K562 (cell line): ENCODE measurements at regions not wholly inside any gene's neighbourhood (a gene's known extent, or its start where the extent isn't known, plus 50 kb on each side); places are given as distances from the start of the nearest gene placed in this dataset.

ENCODE experiments used
- ATAC-seq: fragments of 200-7000 bp; cut with Tn5 transposase; 3 replicates; pipeline ENCODE4 v1.9.1; 2020; ENCODE audit warnings: moderate library complexity
- BruUV-seq: library from RNA; stranded (reverse); fragments of 400-500 nt; replicated peaks from 2 replicates; lab custom pipeline; 2021; lab: Mats Ljungman, UMichigan
- CTCF ChIA-PET: fragments of 300-600 bp; formaldehyde crosslinking; extraction: SDS; loops from one replicate; lab custom pipeline; 2021; ENCODE audit warnings: low intra/inter-chr PET ratio; lab: Yijun Ruan, JAX
- POLR2A ChIA-PET: fragments of 300-600, 350-650 bp; sonication (Branson Sonifier 250); formaldehyde crosslinking; extraction: SDS; loops from one replicate; lab custom pipeline; 2021; ENCODE audit warnings: antibody characterized with exemption, inconsistent platforms; lab: Yijun Ruan, JAX
- DNase-seq, 4 experiments: peaks; one replicate each; pipeline versions ENCODE4 v3.0.0 to v3.0.0-alpha.2; 2011 to 2018; ENCODE audit warnings: low spot score in 3 of 4, mixed read lengths in 3 of 4; ENCODE audit errors: extremely low read depth in 1 of 4
- FAIRE-seq: peaks from 2 replicates; lab custom pipeline; 2011; peaks lifted over from hg19 to GRCh38; lab: Jason Lieb, UNC
- H2AFZ ChIP-seq: 2 replicates; pipeline ENCODE4 v1.6.0; 2011; ENCODE audit warnings: low read depth, low read length, control low read depth, inconsistent platforms
- H3K27ac ChIP-seq: fragments of 200-600 bp; 3 replicates; pipeline ENCODE4 v1.8.0; 2011; ENCODE audit warnings: low read depth, mild to moderate bottlenecking, control low read depth, inconsistent platforms, low read length, moderate library complexity, mixed read lengths; ENCODE audit errors: extremely low read depth
- H3K27me3 ChIP-seq, 2 experiments: fragments of 300-600 bp in 1 of 2; 2 replicates in 1 of 2; 3 replicates in 1 of 2; pipeline versions ENCODE4 v1.6.0 to v1.8.0; 2011; ENCODE audit warnings: inconsistent platforms in 2 of 2, low read length in 2 of 2, mild to moderate bottlenecking in 1 of 2, mixed read lengths in 1 of 2, moderate library complexity in 1 of 2; ENCODE audit not compliant: control insufficient read depth in 2 of 2, insufficient read depth in 2 of 2
- H3K36me3 ChIP-seq: fragments of 300-600 bp; 3 replicates; pipeline ENCODE4 v1.8.0; 2011; ENCODE audit warnings: mild to moderate bottlenecking, low read length, inconsistent platforms; ENCODE audit not compliant: control insufficient read depth, insufficient read depth
- H3K4me1 ChIP-seq, 2 experiments: fragments of 200-600 bp in 1 of 2; replicated peaks in 1 of 2; 2 replicates in 1 of 2; 3 replicates in 1 of 2; pipeline versions ENCODE4 v1.5.1 to v1.8.0; 2011; ENCODE audit warnings: inconsistent platforms in 2 of 2, low read length in 2 of 2, mild to moderate bottlenecking in 1 of 2, mixed read lengths in 1 of 2, moderate library complexity in 1 of 2; ENCODE audit not compliant: control insufficient read depth in 2 of 2, insufficient read depth in 2 of 2
- H3K4me2 ChIP-seq: 2 replicates; pipeline ENCODE4 v1.6.1; 2011; ENCODE audit warnings: low read length, control low read depth, inconsistent platforms, mixed read lengths; ENCODE audit not compliant: insufficient read depth
- H3K4me3 ChIP-seq: fragments of 200-600 bp; sonication (generic), shearing (Covaris generic); 2 replicates; pipeline ENCODE4 v1.5.1; 2016; ENCODE audit warnings: control low read depth, inconsistent platforms
- H3K79me2 ChIP-seq: fragments of 200-600 bp; 3 replicates; pipeline ENCODE4 v1.8.0; 2011; ENCODE audit warnings: low read length, inconsistent platforms; ENCODE audit not compliant: control insufficient read depth, insufficient read depth
- H3K9ac ChIP-seq, 2 experiments: 2 replicates each; pipeline versions ENCODE4 v1.6.0 to v1.6.1; 2011; ENCODE audit warnings: low read depth in 2 of 2, low read length in 2 of 2, control low read depth in 1 of 2, inconsistent platforms in 1 of 2, mild to moderate bottlenecking in 1 of 2, mixed read lengths in 1 of 2; ENCODE audit not compliant: insufficient read depth in 1 of 2
- H3K9me1 ChIP-seq: one replicate; pipeline ENCODE4 v1.6.0; 2011; ENCODE audit warnings: inconsistent platforms, mild to moderate bottlenecking, low read length, moderate library complexity; ENCODE audit not compliant: control insufficient read depth, insufficient read depth
- H3K9me3 ChIP-seq: replicated peaks from 2 replicates; pipeline ENCODE4 v1.5.1; 2011; ENCODE audit warnings: low read depth, low read length, inconsistent platforms; ENCODE audit not compliant: control insufficient read depth, insufficient read depth
- H4K20me1 ChIP-seq: replicated peaks from 2 replicates; pipeline ENCODE4 v1.6.1; 2011; ENCODE audit warnings: low read length, inconsistent platforms, mixed read lengths; ENCODE audit not compliant: control insufficient read depth, insufficient read depth
- E2F8 ChIP-seq: fragments of 450-650 bp; IDR thresholded peaks from 2 replicates; pipeline ENCODE4 v1.7.1; 2018; ENCODE audit warnings: mild to moderate bottlenecking, low read depth; ENCODE audit not compliant: partially characterized antibody
- FOXK2 ChIP-seq, 2 experiments: fragments of 450-650 bp; IDR thresholded peaks in 1 of 2; conservative IDR thresholded peaks in 1 of 2; 2 replicates each; pipeline ENCODE4 v1.6.1; 2016; ENCODE audit warnings: low read depth in 2 of 2, mild to moderate bottlenecking in 1 of 2
- FOXP4 ChIP-seq: sonication (generic); formaldehyde crosslinking; IDR thresholded peaks from 2 replicates; pipeline ENCODE4 v1.8.0; 2022; ENCODE audit warnings: mild to moderate bottlenecking, missing genetic modification reagents, borderline replicate concordance
- LCOR ChIP-seq: sonication (generic); formaldehyde crosslinking; IDR thresholded peaks from 2 replicates; pipeline ENCODE4 v1.8.0; 2022; ENCODE audit warnings: mild to moderate bottlenecking, missing genetic modification reagents
- POLR3G ChIP-seq: IDR thresholded peaks from 2 replicates; pipeline ENCODE4 v1.6.1; 2011; ENCODE audit not compliant: insufficient read length, insufficient replicate concordance; ENCODE audit errors: extremely low read depth
- PURB ChIP-seq: sonication (generic); formaldehyde crosslinking; IDR thresholded peaks from 2 replicates; pipeline ENCODE4 v1.9.0; 2021; ENCODE audit warnings: low read depth, mild to moderate bottlenecking, missing genetic modification reagents
- SMARCA5 ChIP-seq: fragments of 450-650 bp; IDR thresholded peaks from 2 replicates; pipeline ENCODE4 v1.6.1; 2016
- SNIP1 ChIP-seq: fragments of 450-650 bp; IDR thresholded peaks from 2 replicates; pipeline ENCODE4 v1.7.1; 2017; ENCODE audit warnings: low read depth, mild to moderate bottlenecking
- SREBF1 ChIP-seq: fragments of 150-350 bp; IDR thresholded peaks from 2 replicates; pipeline ENCODE4 v1.6.1; 2014; ENCODE audit warnings: antibody characterized with exemption, low read depth, low read length, borderline replicate concordance
- ZNF184 ChIP-seq: sonication (generic); formaldehyde crosslinking; IDR thresholded peaks from 2 replicates; pipeline ENCODE4 v1.5.0; 2020; ENCODE audit warnings: missing genetic modification reagents
- ZSCAN29 ChIP-seq: fragments of 450-650 bp; IDR thresholded peaks from 2 replicates; pipeline ENCODE4 v1.6.1; 2017
- WGBS: fragments of 100-300 bp; shearing (Covaris generic); methylation state at CpG from one replicate; pipeline ENCODE4 v1.1.6; 2016; ENCODE audit warnings: low coverage, mixed read lengths; ENCODE audit not compliant: insufficient coverage; ENCODE audit errors: missing lambda C conversion rate; 5-methylcytosine and 5-hydroxymethylcytosine counted together
- in situ Hi-C: fragments of 300-500 bp; cut with MboI; formaldehyde crosslinking; loops from 4 replicates; pipeline ENCODE4 v1.15.0; 2018; ENCODE audit warnings: inconsistent platforms, mixed read lengths
- intact Hi-C: fragments of 100-400 bp; cut with micrococcal nuclease; formaldehyde crosslinking; loops from 2 replicates; pipeline ENCODE4 v1.14.2; 2022
- TF ChIP-seq, protein P1 (sequence below), 2 experiments: fragments of 450-650 bp in 1 of 2; sonication (generic) in 1 of 2; formaldehyde crosslinking in 1 of 2; IDR thresholded peaks in 1 of 2; conservative IDR thresholded peaks in 1 of 2; 2 replicates each; pipeline versions ENCODE4 v1.6.1 to v1.8.1; 2016 to 2023; ENCODE audit warnings: mild to moderate bottlenecking in 2 of 2, moderate library complexity in 2 of 2, inconsistent platforms in 1 of 2, missing genetic modification reagents in 1 of 2
- TF ChIP-seq, protein P2 (sequence below): fragments of 250-450 bp; sonication (Bioruptor Pico); IDR thresholded peaks from 2 replicates; pipeline ENCODE4 v1.8.0; 2022; ENCODE audit warnings: inconsistent platforms
- TF ChIP-seq, protein P3 (sequence below), 2 experiments: fragments of 450-650 bp; conservative IDR thresholded peaks; 2 replicates each; pipeline ENCODE4 v1.6.1; 2017; ENCODE audit warnings: mild to moderate bottlenecking in 2 of 2, moderate library complexity in 2 of 2

DNA sequence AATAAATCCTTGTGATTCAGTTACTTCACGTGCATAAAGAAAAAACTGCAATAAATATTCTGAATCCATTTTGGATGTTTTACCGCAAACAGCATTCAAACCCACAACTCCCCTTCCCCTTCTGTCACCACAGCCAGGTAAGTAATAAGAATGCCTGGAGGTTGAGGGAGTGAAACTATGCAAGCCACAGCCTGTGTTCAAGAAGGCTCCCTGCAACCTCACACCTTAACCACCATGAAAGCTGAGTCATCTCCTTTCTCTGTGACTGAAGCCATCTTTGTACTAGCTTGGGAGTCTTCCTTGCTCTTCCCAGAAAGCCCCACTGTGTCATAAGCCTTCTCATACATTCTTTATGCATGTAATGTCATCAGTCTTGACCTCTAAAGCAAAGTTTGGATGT, 297.0 kb upstream of the PUDP start:
- H3K9me1 ChIP-seq: no peaks in the 10 kb centered on the region
- ATAC-seq (no peak), DNase-seq (no peak), FAIRE-seq (no peak)
- BruUV-seq: no TSS peak
- no peaks in the 10 kb centered on the region for H3K4me1 ChIP-seq
- no peak overlapping the region for H3K9ac ChIP-seq
- no peaks in the 10 kb centered on the region for H3K36me3 ChIP-seq
- H3K4me3 ChIP-seq: no peak overlapping the region
- in situ Hi-C loops (no loop called here), intact Hi-C loops (no loop called here)
- no peak overlapping the region for H2AFZ ChIP-seq
- H3K4me2 ChIP-seq: no peak overlapping the region
- no peaks in the 10 kb centered on the region; the same call in 1 of the 2 replicates for H3K9me3 ChIP-seq
- H3K27ac ChIP-seq: no peak overlapping the region
- no peaks in the 10 kb centered on the region for H4K20me1 ChIP-seq
- ChIA-PET CTCF (no interaction called here), POLR2A (no interaction called here)
- H3K27me3 ChIP-seq: no peaks in the 10 kb centered on the region
- no peaks in the 10 kb centered on the region for H3K79me2 ChIP-seq
- 0% methylated on average over 2 of the region's 2 CpGs for WGBS
- TF ChIP-seq SMARCA5 (no peak), FOXK2 (conservative IDR thresholded peaks at IDR 0.05 in 1 of 2, IDR thresholded peaks at IDR 0.05 in 1 of 2; ENCODE audit: low read depth in 2 of 2) (no peak), LCOR (CRISPR knock-in tag) (no peak), POLR3G (no peak), ZSCAN29 (no peak), FOXP4 (CRISPR knock-in tag) (no peak), E2F8 (no peak), PURB (CRISPR knock-in tag) (no peak), SREBF1 (no peak), ZNF184 (CRISPR knock-in tag) (no peak), SNIP1 (no peak)
- TF ChIP-seq, protein P1, sequence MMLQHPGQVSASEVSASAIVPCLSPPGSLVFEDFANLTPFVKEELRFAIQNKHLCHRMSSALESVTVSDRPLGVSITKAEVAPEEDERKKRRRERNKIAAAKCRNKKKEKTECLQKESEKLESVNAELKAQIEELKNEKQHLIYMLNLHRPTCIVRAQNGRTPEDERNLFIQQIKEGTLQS (IDR thresholded peaks at IDR 0.05): no peak
- TF ChIP-seq, protein P1 (CRISPR knock-in tag; conservative IDR thresholded peaks at IDR 0.05): no peak
- TF ChIP-seq, protein P2, sequence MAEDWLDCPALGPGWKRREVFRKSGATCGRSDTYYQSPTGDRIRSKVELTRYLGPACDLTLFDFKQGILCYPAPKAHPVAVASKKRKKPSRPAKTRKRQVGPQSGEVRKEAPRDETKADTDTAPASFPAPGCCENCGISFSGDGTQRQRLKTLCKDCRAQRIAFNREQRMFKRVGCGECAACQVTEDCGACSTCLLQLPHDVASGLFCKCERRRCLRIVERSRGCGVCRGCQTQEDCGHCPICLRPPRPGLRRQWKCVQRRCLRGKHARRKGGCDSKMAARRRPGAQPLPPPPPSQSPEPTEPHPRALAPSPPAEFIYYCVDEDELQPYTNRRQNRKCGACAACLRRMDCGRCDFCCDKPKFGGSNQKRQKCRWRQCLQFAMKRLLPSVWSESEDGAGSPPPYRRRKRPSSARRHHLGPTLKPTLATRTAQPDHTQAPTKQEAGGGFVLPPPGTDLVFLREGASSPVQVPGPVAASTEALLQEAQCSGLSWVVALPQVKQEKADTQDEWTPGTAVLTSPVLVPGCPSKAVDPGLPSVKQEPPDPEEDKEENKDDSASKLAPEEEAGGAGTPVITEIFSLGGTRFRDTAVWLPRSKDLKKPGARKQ (CRISPR knock-in tag): no peak
- TF ChIP-seq, protein P3, sequence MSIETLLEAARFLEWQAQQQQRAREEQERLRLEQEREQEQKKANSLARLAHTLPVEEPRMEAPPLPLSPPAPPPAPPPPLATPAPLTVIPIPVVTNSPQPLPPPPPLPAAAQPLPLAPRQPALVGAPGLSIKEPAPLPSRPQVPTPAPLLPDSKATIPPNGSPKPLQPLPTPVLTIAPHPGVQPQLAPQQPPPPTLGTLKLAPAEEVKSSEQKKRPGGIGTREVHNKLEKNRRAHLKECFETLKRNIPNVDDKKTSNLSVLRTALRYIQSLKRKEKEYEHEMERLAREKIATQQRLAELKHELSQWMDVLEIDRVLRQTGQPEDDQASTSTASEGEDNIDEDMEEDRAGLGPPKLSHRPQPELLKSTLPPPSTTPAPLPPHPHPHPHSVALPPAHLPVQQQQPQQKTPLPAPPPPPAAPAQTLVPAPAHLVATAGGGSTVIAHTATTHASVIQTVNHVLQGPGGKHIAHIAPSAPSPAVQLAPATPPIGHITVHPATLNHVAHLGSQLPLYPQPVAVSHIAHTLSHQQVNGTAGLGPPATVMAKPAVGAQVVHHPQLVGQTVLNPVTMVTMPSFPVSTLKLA (conservative IDR thresholded peaks at IDR 0.05): no peak
